GM18520 (cell line): ENCODE measurements at regions not wholly inside any gene's neighbourhood (a gene's known extent, or its start where the extent isn't known, plus 50 kb on each side); places are given as distances from the start of the nearest gene placed in this dataset.

Source experiments
- ATAC-seq: cut with Tn5 transposase; IDR thresholded peaks from one replicate; pipeline ENCODE4 v1.9.1; 2021; ENCODE audit not compliant: unreplicated experiment

GRCh38 chr3:28890373-28890772 lies 390.5 kb upstream of the RBMS3 start:
- ATAC-seq, result no peak

- no peak for ATAC-seq
Observed at GRCh38 chr3:28891485-28891884, 389.4 kb upstream of the RBMS3 start.

DNA sequence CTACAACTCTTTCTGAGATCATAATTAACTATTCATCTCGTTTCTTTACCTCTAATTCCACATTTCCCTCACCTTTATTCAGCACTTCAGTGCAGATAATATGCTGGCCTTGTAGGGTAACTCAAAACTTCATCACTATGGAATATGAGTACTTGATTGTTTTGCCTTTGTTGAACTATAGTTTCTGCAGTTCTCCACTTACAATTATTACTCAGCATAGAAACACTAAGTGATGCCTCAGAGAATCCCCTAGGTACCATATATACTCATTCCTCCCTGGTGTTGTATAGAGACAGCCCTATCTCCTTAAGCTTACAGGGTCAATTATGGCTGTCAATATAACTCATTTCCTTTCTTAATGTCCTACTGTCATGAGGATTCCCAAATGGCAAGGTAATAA lies 380.6 kb upstream of the RBMS3 start:
- ATAC-seq, result no peak

- no peak for ATAC-seq
Observed at GRCh38 chr3:28901018-28901417, 379.9 kb upstream of the RBMS3 start.

DNA sequence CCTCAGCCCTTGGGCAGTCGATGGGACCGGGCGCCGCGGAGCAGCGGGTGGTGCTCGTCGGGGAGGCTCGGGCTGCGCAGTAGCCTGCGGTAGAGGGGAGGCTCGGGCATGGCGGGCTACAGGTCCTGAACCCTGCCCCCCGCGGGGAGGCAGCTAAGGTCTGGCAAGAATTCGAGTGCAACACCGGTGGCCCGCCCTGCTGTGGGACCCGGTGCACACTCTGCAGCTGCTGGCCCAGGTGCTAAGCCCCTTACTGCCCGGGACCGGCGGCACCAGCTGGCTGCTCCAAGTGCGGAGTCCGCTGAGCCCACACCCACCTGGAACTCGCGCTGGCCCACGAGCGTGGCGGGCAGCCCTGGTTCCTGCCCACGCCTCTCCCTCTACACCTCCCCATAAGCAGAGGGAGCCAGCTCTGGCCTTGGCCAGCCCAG lies 377.7 kb upstream of the RBMS3 start:
- ATAC-seq, result no peak

DNA sequence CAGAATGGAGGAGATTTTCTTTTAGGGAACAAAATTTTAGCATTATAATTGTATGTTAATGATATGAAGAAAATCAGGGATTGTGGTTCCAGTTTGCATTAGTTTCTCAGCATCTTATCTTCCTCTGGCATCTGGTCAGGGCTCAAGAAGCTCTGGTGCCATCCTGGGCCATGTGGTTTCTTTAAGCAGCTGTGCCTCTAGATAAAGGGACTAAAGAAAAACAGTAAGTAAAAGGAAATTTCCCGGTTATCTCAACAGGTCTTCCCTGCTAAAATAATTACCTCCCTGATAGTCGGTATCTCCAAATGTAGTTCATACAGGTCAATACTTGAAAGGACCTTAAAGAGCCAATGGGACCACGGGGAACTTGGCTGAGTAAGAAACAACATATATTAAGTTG lies 375.1 kb upstream of the RBMS3 start:
- no peak for ATAC-seq

GRCh38 chr3:28906561-28907310 lies 374.1 kb upstream of the RBMS3 start:
- no peak for ATAC-seq

- ATAC-seq, result no peak
Observed at GRCh38 chr3:28907616-28908015, 373.3 kb upstream of the RBMS3 start.

DNA sequence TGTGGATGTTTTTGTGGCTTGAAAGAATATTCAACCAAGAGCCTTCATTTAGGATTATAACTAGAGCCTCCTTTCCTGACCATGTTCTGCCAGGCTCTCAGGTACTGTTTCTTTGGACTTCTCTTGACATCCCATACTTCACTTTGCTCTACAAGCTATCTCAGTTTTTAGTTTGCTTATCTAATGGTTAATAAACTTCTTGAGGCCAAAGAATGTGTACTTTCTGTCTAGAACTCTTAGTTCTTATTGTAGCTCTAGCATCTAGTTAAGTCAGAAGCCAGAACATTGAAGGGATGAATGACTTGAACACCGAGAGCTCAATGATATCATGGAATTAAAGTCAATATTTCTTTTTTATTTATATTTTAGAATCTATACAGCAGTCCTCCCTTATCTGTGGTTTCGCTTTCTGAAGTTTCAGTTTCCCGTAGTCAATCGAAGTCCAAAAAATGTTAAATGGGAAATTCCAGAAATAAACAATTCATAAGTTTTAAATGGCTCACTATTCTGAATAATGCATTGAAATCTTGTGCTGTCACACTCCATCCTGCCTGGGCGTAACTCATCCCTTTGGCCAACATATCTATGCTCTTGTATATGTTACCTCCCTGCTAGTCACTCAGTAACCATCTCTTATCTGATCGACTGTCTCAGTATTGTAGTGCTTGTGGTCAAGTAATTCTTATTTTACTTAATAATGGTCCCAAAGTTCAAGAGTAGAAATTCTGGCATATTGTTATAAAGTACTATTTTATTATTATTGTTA lies 368.6 kb upstream of the RBMS3 start:
- no peak for ATAC-seq

- ATAC-seq, result no peak
Observed at GRCh38 chr3:28915741-28916500, 364.9 kb upstream of the RBMS3 start.

DNA sequence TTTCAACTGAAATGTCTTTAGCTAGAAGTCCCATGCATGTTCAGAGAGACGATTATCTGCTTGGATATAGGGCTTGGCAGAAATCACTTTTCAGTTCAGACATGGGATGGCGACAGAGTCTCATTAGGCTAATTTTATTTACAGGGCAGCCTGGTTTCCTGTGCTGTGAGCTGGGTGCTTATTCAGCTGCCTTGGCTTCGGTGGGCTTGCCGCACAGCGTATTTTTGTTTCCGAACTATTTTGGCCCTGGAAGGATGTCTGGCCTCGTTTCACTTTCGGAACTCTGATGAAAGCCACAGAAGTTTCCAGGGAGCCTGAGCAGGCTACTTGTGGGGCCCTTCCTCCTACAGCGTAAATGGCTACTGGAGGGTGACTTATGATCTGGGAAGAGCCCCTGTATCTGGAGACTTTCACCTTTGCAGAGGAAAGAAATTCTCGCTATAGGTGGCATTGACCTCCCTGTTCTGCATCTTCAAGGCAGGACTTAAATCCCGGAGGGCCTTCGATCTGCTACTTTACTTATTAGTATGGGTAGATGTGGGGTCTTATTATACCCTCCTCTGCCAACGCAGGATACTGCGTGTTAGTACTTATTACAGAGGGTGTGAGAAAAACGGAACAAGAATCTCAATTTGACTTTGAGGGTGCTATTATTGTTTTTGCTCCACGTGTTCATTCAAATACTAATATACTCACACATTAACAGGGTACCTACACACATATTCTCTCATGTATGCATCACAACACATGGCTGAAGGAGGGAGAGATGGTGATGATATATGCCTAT lies 364.0 kb upstream of the RBMS3 start:
- peak; percentile 71 for ATAC-seq

DNA sequence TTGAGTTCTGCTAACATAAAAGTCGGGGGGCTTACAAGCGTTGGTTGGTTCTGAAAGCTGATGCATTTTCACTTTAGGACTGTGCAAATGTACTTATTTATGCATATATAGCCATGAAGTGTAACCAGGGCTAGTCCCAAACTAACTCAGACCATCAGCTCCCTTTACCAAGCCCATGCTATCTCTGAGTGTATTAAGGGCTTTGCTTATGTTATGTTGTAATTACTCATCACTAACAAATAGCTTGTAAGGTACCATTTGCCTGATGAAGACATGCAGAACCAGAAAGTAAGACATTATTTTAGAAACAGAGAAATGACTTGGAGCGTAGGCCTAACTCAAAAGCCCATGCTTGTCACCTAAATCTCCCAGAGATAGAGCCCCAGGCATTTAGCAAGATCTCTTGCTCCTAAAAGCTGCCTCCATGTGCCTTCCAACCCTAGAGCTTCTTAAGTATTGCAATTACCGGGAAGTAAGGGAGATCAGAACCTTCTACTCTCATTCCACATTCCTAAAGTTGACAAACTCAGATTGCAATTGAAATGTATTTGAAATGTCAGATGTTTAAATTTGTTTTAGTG lies 362.9 kb upstream of the RBMS3 start:
- no peak for ATAC-seq

DNA sequence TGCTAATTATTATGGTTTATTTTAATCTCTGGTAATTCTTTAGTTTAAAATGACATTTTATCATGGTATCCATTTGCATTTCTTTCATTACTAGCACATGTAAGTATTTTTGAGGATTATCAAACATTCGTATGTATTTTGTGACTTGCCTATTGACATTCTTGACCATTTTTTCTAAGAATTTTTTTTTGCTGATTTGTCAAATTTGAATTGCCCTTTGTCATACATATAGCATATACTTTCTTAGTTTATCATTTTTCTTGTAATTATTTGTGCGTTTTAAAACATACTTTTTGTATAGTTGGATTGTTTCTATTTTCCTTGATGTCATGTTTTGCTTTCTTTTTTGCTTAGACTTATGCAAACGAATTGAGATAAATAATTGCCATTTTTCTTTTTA lies 358.5 kb upstream of the RBMS3 start:
- no peak for ATAC-seq

DNA sequence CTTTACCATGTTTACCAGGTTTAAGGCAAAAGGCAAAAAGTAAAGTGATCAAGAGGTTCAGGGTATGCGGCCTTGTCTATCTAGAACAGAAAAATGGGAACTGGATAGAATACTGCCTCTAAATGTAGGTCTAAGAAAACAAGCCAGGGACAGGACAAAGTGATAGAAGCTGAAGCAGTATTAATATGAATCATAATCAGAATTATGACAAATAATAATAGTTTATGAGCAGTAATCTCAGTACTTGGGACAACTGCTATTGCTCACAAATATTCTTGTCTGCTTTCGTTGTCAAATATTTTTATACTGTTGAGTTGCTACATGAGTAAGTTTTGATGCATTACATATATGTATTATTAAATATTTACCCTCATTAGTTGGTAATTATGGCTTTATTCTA lies 356.9 kb upstream of the RBMS3 start:
- ATAC-seq, result no peak

- ATAC-seq, result no peak
Observed at GRCh38 chr3:28924744-28925360, 356.0 kb upstream of the RBMS3 start.

DNA sequence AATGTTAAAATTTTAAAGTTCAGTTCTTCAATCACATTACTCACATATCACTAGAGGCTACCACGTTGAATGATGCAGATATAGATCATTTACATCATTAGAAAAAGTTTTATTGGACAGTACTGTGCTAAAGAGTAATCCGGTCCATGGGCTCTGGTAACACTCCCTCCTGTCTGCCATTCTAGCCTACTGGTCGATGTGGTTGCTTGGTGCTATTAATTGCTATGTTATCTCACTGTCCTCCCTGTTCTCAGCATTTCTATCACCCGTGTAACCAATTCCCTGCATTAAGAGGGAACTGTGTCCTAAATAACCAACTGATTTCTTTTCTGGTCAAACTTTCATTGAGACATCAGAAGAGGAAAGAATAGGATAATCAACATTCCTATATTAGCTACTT lies 347.5 kb upstream of the RBMS3 start:
- no peak for ATAC-seq

GRCh38 chr3:28934126-28934813 lies 346.6 kb upstream of the RBMS3 start:
- no peak for ATAC-seq

GRCh38 chr3:28935146-28935545 lies 345.7 kb upstream of the RBMS3 start:
- no peak for ATAC-seq

GRCh38 chr3:28936154-28936553 lies 344.7 kb upstream of the RBMS3 start:
- ATAC-seq, result no peak

- ATAC-seq, result peak; percentile 60
Observed at GRCh38 chr3:28940530-28940929, 340.3 kb upstream of the RBMS3 start.
